DMS153 (cell line): ENCODE measurements at regions not wholly inside any gene's neighbourhood (a gene's known extent, or its start where the extent isn't known, plus 50 kb on each side); places are given as distances from the start of the nearest gene placed in this dataset.

Experiments
- DNase-seq: peaks from one replicate; lab custom pipeline; 2025; lab: John Stamatoyannopoulos, UW

DNA sequence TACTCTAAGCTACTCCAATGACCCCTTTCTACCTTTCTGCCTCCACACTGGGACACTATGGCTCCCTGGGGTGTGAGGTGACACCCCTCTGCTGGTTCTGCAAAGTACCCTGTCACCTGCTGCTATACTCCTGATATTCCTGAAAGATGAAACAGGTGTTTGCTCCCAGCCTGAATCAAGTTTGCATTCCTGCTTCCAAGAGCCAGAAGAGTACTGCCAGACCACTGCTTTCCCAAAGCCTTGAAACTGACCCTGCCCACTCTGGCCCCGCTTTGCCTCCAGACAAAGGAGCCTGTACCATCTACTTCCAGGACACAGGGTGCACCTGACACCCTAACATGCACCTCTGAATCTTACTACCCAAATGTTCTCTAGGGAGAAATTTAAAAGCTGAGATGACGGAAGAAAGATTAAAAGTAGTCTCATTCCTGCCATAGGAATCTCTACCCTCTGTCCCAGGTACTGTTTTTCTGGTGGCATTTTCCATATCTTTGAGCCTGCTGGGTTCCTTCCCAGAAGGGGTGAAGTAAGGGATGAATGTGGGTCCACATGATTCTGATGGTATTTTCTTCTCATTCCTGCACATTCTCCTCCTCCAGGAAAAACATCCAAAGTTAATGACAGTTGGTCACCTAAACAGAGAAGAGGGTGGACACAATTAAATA is 70.3 kb upstream of the DUSP10 start:
- DNase-seq = no peak

DNA sequence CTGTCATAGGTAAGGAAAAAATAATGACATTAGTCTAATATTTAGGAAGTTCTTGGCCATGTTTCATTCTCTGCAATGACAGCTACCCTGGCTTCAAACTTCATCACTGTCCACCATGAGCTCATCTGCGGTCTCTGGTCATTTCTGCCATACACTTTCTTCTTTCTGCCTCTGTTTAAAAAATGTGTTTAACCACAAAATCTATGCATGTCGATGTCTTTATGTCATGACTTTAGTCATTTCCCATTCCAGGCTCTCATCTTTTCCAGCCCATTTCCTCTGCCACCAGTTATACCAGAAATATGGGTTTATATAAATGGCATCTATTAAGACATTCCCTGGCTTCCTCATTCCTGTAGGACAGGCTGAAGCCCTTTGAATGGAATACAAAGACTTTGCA is 68.5 kb upstream of the DUSP10 start:
- DNase-seq = no peak

DNA sequence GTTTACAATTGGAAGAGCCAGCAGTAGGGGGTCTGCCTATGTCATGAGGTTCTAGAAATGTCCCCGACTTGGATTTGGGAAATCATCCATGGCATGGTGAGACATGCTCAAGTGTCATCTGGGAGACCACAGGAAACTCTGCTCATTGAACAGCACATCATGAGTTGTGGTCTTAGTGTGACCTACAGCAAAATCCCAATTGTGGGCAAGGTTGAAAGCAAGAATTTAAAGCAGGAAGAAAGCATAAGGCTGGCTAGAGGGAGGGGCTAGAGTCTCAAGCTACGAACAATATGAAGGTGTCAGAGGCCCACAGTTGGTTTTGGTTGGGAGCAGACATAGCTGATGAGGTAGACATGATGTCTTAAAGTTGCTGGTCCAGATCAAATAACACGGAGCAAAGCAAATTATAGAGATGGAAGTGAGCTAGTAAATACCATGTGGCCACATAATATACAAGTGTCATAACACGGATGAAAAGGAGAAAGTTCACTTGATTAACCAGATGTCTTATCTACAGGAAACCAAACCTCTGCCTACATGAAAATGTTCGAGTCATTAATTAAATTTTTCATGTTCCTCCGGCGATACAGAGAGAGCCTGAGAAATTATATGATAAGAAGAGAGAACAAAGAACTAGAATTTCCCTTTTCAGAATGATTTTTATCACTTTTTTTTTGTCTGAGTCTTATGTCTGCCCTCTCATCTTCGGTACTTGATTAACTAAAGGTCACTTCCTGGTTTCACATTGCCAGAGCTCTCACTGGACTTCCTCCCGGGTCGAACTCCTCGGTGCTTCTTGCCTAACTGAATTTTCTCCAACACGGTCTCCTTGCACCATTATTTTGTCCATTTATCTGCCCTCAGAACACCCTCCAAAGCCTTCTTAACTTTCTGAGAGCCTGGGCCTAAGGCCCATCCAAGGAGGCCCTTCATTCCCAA is 67.5 kb upstream of the DUSP10 start:
- DNase-seq = no peak

DNA sequence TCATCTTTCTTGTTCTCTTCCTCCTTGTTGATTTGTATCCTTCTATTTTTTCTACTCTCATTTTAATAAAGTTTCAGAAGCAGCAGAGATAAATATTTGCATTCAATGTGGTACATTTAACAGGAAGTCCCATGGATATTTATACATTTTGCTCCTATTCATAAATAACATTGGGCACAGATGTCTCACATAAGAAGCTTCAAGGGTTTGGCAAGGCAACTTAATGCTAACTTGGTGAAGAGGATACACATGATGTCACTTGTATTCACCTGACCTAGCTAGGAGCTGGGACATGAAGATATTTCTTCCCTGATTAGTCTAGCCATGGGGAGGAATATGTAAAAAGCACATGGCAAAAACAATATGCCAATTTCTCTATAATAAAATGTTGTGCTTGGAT is 65.1 kb upstream of the DUSP10 start:
- DNase-seq = no peak

DNA sequence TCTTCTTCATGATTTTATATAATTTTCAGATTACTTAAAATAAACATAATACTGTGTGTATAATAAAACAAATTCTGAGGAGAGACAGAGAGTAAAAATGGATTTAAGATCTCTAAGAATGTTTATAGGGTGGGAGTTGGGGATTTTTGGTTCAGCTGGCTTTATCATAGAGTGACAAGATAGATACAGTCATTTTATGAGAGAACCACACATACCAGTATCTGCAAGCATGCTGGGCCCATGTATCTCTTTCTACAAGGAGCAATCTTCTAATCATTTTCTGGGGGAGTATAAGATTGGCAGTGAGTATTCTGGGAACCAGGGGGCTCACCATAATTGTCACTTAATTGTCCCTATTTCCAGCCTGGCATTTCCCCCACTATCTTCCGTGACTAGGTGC is 64.3 kb upstream of the DUSP10 start:
- no peak for DNase-seq

DNA sequence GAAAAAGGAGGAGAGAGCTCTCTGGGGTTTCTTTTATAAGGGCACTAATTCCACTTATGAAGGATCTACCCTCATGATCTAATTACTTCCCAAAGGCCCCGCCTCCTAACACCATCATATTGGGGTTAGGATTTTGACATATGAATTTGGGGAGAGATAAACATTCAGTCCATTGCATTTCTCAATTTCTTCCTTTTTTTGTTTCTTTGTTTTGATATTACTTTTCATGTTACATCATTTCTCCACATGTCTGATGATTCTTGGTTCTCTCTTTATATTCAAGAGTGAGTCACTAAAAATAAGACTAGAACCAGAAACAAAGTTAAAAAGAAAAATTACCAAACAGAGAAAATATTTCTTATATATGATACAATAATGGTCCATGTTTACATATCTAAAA is 63.2 kb upstream of the DUSP10 start:
- no peak for DNase-seq

DNA sequence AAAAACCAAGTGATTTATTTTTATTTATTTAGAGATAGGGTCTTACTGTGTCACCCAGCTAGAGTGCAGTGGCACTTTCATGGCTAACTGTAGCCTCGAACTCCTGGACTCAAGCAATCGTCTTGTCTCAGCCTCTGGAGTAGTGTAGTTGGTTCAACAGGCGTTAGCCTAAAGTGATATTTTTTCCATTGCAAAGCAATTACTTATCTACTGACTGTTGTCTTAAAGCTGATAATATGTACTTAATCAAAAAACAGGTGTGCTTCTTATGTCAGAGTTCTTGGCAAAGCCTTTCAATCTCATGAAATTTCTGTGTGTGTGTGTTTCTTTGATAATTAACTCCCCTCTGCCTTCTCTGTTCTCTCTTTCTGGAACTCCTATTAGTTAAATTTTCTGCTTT is 62.4 kb upstream of the DUSP10 start:
- DNase-seq = no peak

DNA sequence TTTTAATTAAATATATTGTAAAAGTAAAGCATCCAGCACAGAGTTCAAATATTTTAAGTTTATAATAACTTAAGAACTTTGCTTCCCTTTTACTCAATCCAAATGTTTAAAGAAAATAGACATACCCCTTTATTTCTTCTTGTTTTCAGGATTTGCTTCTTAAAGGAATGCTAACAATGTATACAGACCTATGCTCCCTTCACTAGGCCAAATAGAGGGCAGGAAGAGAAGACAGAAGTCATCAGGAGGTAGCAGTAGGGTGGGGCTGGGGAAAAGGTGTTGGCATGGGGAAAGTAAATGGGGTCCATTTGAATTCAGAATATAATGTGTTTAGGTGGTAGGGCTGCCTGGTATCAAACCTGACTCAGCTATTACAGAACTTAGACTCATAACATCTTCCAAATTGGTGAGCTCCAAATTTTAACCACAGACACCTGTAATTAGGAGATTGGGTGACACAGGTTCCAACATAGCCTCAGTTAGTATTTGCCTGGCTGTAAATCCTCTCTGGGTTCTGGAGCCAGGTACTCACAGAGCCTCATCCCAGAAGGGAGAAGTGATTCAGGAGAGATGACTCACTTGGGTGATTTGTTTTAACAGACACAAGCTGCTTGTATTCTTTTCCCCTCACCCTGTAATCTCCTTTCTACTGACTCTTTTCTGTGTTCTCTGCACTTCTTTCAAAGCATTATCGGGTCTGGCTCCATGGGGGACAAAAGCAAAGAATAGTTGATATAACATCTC is 60.1 kb upstream of the DUSP10 start:
- DNase-seq = no peak

DNA sequence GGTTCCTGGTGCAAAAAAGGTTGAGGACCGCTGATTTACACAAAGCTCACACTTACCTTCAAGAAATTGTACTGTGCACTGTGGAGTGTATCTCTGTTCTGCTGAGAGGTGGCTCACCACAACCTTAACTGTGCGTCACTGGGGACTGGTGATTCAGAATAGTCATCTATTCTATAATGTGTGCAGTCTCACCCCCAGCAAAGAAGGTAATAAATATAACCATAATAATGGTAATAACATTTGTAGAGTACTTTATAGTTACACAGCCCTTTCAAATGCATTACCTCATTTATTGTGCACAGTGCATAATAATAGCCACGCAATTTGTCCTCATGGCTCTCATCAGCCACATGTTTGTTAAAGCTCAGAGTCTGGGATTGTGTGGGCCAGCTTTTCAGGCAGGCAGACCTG is 59.4 kb upstream of the DUSP10 start:
- DNase-seq = no peak

DNA sequence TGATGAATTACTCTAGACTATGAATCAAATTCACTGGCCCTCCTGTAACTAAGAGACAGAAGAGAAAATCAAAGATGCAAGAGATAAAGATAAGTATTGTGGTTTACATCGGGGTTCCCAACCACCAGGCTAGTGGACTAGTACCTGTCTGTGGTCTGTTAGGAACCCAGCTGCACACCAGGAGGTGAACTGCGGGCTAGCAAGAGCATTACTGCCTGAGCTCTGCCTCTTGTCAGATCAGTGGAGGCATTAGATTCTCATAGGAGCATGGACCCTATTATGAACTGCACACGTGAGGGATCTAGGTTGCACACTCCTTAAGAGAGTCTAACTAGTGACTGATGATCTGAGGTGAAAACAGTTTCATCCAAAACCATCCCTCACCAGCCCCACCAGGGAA is 58.9 kb upstream of the DUSP10 start:
- DNase-seq = no peak

DNA sequence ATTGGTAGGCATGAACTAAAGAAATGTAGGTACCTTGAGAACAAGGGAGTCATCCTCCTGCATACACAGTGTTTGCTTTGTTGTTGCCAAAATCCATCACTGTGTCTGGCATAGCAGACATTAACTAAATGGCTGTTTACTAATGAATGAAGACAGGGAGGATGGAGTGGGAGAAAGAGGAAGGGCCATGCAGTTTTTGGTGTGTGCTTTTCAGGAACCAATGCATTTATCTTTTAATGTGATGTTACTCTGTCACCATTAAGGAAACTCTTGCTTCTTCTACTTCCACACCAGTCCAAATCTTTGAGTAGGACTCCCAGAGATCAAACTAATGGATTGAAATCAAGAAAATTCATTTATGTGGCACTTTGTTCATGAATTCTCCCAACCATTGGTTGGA is 55.6 kb upstream of the DUSP10 start:
- no peak for DNase-seq

DNA sequence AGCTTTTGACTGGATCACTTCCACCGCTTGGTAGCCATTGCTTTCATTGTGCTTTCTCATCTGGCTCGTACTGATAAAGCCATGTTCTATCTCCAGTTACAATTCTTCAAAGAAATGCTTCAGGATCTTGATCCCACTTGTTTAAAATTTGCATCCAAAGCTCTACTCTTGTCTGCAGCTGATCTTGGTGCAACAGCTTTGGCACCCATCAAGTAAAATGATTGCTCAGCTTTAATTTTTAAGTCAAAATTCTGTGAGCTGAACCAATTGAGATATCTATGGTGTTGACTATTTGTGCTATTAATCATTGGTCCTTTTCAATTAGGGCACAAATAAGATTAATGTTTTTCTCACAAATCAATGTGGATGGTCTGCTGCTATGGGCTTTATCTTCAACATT is 54.8 kb upstream of the DUSP10 start:
- DNase-seq = no peak

DNA sequence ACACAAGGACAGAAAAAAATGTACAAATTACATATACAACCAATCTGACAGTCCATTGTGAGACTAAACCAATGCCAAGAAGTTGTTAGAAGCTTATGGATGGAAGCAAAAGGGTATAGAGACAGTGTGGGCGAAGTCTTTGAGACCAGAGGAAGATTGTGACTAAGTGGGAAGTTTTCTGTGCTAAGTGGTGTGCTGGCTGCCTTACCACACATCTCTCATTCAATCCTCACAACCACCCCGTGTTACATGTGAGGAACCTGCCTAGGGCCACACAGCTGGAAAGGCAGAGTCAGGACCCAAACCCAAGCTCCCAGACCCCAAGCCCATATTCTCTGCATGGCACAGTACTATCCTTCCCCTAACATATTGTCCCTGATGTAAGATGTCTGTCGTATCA is 53.5 kb upstream of the DUSP10 start:
- DNase-seq = no peak

DNA sequence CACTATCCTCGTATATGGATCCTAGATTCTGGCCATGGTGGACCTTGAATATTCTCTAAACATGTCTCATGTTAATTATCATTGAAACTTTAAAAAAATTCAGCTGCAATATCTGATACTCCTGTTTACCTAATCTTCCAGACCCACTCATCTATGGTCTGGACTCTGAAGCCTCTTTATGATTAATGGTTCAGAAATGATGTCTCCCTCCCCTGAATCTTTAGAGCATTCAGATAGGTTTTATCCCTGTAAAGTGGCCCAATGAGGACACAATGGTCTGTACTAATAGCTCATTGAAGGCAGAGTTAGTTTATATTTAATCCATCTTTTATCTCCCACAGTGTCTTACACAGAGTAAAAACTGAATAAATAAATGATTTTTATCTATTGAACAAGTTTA is 53.0 kb upstream of the DUSP10 start:
- no peak for DNase-seq

DNA sequence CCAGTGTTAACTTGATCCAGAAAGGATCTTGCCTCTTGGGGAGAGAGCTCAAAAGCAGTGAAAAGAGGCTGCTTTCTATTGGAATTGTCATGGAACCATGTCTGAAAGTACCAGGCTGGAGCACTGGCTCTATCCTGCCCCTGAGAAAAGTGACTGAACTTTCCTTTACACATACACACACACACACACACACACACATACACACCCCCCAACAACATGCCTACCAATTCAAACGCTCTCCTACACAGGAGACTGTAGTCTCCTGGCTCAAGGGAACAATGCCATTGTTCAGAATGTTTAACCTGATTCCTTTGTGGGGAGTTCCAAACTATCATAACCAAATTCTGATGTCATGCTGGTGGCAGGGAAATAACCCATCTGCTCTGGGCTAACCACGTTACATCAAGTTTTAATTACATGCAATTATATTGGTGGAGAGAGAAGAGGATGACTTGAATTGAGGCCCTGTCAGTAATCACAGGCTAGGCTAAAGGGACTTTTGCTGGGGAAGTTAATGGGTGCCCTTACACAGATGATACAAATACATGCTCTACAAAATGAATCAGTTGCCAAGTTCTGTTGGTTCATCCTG is 52.3 kb upstream of the DUSP10 start:
- DNase-seq = no peak

DNA sequence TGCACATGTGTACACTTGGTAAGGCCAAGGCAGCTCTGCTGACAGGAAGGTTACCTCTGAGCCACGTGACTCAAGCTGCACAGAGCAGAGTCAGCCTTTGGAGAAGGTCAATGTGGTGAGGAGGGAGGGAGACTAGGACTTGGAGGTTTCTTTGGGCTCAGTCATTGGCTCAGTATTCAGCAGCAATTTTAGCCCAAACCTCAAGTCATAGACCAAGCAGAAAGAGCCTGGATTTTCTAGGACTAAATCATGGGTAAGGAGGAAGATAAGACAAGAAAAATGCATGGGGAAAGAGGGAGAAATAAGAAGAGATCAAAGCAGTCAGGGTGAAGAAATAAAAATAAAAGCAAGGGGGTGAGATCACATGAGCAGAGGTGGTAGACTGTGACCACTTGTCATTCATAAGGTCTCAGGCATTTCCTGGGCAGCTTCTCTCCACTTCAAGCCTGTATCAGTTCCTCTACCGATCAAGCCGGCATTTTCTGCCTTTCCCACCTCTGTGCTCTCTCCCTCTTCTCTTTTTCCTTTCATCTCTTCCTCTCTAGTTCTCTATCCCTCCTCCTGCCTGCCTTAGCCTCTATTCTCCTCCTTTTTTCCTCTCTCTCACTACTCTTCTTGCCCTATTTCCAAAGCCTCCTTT is 51.7 kb upstream of the DUSP10 start:
- DNase-seq = no peak

DNA sequence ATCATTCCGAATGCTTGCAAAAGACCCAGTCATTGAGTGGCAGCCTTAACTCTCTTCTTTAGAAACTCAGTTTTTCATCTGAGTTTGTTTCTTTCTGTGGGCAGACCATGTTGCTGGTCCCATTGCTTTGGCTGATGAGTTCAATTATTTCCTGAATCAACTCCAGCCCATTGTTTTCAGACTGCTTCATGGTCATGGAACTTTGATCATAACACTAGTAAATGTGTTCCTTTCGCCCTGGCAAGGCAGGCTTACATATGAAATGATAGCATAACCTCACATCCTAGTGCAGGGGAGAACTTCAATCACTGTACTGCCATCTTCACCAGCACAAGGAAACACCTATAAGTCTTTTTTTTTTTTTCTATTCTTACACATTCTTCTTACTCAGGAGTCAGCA is 50.0 kb upstream of the DUSP10 start:
- no peak for DNase-seq
